Endothelial cell of umbilical vein (primary cell): ENCODE measurements at regions not wholly inside any gene's neighbourhood (a gene's known extent, or its start where the extent isn't known, plus 50 kb on each side); places are given as distances from the start of the nearest gene placed in this dataset.

Source experiments
- BruUV-seq: library from RNA; stranded (reverse); fragments of 400-500 nt; replicated peaks from 2 replicates; lab custom pipeline; 2021; lab: Mats Ljungman, UMichigan
- CTCF ChIA-PET: fragments of 300-600, 350-600 bp; sonication (Branson Sonifier 250); formaldehyde crosslinking; loops from one replicate; lab custom pipeline; 2021; ENCODE audit warnings: antibody characterized with exemption, inconsistent platforms; lab: Charles Lee
- POLR2A ChIA-PET: fragments of 300-600, 350-600 bp; sonication (Branson Sonifier 250); formaldehyde crosslinking; loops from one replicate; lab custom pipeline; 2021; ENCODE audit warnings: antibody characterized with exemption, inconsistent platforms; lab: Charles Lee
- DNase-seq: peaks from one replicate; pipeline ENCODE4 v3.0.0-alpha.2; 2011; ENCODE audit warnings: low read depth, low spot score
- FAIRE-seq: peaks from 2 replicates; lab custom pipeline; 2011; peaks lifted over from hg19 to GRCh38; lab: Jason Lieb, UNC
- H2AFZ ChIP-seq: 2 replicates; pipeline ENCODE4 v1.6.0; 2012; ENCODE audit warnings: low read depth, low read length, control low read depth, inconsistent platforms
- H3K27ac ChIP-seq: 2 replicates; pipeline ENCODE4 v1.5.1; 2011; ENCODE audit warnings: low read depth, mild to moderate bottlenecking, control low read depth, low read length, moderate library complexity; ENCODE audit not compliant: insufficient read depth
- H3K27me3 ChIP-seq, 2 experiments: 2 replicates each; pipeline versions ENCODE4 v1.6.0 to v1.6.1; 2011; ENCODE audit warnings: low read length in 2 of 2, mixed read lengths in 1 of 2; ENCODE audit not compliant: control insufficient read depth in 2 of 2, insufficient read depth in 2 of 2
- H3K36me3 ChIP-seq, 2 experiments: 2 replicates in 1 of 2; 3 replicates in 1 of 2; pipeline ENCODE4 v1.5.1; 2011; ENCODE audit warnings: low read length in 2 of 2, mild to moderate bottlenecking in 1 of 2, moderate library complexity in 1 of 2; ENCODE audit not compliant: control insufficient read depth in 2 of 2, insufficient read depth in 2 of 2; ENCODE audit errors: extremely low read depth in 1 of 2
- H3K4me1 ChIP-seq: 3 replicates; pipeline ENCODE4 v1.5.1; 2011; ENCODE audit warnings: mild to moderate bottlenecking, low read length; ENCODE audit not compliant: control insufficient read depth, insufficient read depth; ENCODE audit errors: extremely low read depth
- H3K4me2 ChIP-seq: 2 replicates; pipeline ENCODE4 v1.6.1; 2011; ENCODE audit warnings: low read length, control low read depth, mixed read lengths; ENCODE audit not compliant: insufficient read depth
- H3K4me3 ChIP-seq, 3 experiments: fragments of 200-600 bp in 1 of 3; sonication (generic), shearing (Covaris generic) in 1 of 3; replicated peaks in 1 of 3; 2 replicates each; pipeline ENCODE4 v1.5.1; 2011 to 2016; ENCODE audit warnings: control low read depth in 3 of 3, low read length in 3 of 3, mild to moderate bottlenecking in 2 of 3, inconsistent platforms in 1 of 3, low read depth in 1 of 3, moderate library complexity in 1 of 3; ENCODE audit not compliant: insufficient read depth in 1 of 3
- H3K79me2 ChIP-seq: 2 replicates; pipeline ENCODE4 v1.6.0; 2012; ENCODE audit warnings: low read length, inconsistent platforms; ENCODE audit not compliant: control insufficient read depth, insufficient read depth
- H3K9ac ChIP-seq: replicated peaks from 2 replicates; pipeline ENCODE3; 2011; ENCODE audit warnings: low read length, control low read depth; ENCODE audit not compliant: insufficient read depth; ENCODE audit errors: extremely low read depth
- H3K9me1 ChIP-seq: replicated peaks from 3 replicates; pipeline ENCODE4 v1.6.0; 2011; ENCODE audit warnings: mild to moderate bottlenecking, low read length; ENCODE audit not compliant: control insufficient read depth, insufficient read depth; ENCODE audit errors: extremely low read depth
- H3K9me3 ChIP-seq: replicated peaks from 2 replicates; pipeline ENCODE4 v1.5.1; 2012; ENCODE audit warnings: low read length, inconsistent platforms; ENCODE audit not compliant: control insufficient read depth, insufficient read depth
- H4K20me1 ChIP-seq: replicated peaks from 2 replicates; pipeline ENCODE3; 2011; ENCODE audit warnings: mild to moderate bottlenecking, low read length; ENCODE audit not compliant: control insufficient read depth, insufficient read depth; ENCODE audit errors: extremely low read depth
- EZH2 ChIP-seq: IDR thresholded peaks from 2 replicates; pipeline ENCODE4 v1.6.1; 2012; ENCODE audit warnings: borderline replicate concordance, low read depth, mild to moderate bottlenecking, moderate library complexity, low read length, inconsistent platforms; ENCODE audit not compliant: severe bottlenecking
- FOS ChIP-seq: IDR thresholded peaks from 2 replicates; pipeline ENCODE4 v1.6.1; 2011; ENCODE audit warnings: mild to moderate bottlenecking, low read length, moderate library complexity, borderline replicate concordance; ENCODE audit not compliant: insufficient read depth
- GATA2 ChIP-seq: IDR thresholded peaks from 2 replicates; pipeline ENCODE4 v1.7.0; 2011; ENCODE audit warnings: low read depth, mild to moderate bottlenecking, moderate library complexity, mixed read lengths, low read length; ENCODE audit not compliant: insufficient read length, insufficient read depth
- JUN ChIP-seq: IDR thresholded peaks from 2 replicates; pipeline ENCODE4 v1.6.1; 2011; ENCODE audit warnings: borderline replicate concordance, low read depth; ENCODE audit not compliant: insufficient read length, insufficient read depth
- MYC ChIP-seq: IDR thresholded peaks from one replicate; pipeline ENCODE4 v1.6.1; 2011; ENCODE audit warnings: mild to moderate bottlenecking, low read depth, low read length
- POLR2A ChIP-seq: IDR thresholded peaks from 2 replicates; pipeline ENCODE4 v1.6.1; 2012; ENCODE audit warnings: low read depth, mild to moderate bottlenecking, control low read depth, low read length
- POLR2AphosphoS5 ChIP-seq: IDR thresholded peaks from 2 replicates; pipeline ENCODE4 v1.6.1; 2012; ENCODE audit warnings: low read depth, mild to moderate bottlenecking, control low read depth, low read length, moderate library complexity; ENCODE audit not compliant: insufficient read depth
- dilution Hi-C: fragments of 300-500 bp; cut with MboI; formaldehyde crosslinking; loops from one replicate; pipeline ENCODE4 v1.15.0; 2019; ENCODE audit warnings: low sequenced_read_pairs; ENCODE audit not compliant: extremely low pct_ligation_motif_present
- intact Hi-C: fragments of 100-400 bp; cut with micrococcal nuclease; formaldehyde crosslinking; loops from one replicate; pipeline ENCODE4 v1.10.0; 2022
- TF ChIP-seq, protein P1 (sequence below), 2 donors: IDR thresholded peaks; 1 replicate in 1 of 2; 2 replicates in 1 of 2; pipeline ENCODE4 v1.5.1; 2011; ENCODE audit warnings: low read length in 2 of 2, mild to moderate bottlenecking in 2 of 2, moderate library complexity in 2 of 2, control low read depth in 1 of 2, inconsistent platforms in 1 of 2, low read depth in 1 of 2; ENCODE audit not compliant: insufficient read depth in 1 of 2; ENCODE audit errors: extremely low read depth in 1 of 2
- TF ChIP-seq, protein P2 (sequence below): IDR thresholded peaks from 2 replicates; pipeline ENCODE4 v1.6.1; 2011; ENCODE audit not compliant: insufficient read depth, insufficient read length

DNA sequence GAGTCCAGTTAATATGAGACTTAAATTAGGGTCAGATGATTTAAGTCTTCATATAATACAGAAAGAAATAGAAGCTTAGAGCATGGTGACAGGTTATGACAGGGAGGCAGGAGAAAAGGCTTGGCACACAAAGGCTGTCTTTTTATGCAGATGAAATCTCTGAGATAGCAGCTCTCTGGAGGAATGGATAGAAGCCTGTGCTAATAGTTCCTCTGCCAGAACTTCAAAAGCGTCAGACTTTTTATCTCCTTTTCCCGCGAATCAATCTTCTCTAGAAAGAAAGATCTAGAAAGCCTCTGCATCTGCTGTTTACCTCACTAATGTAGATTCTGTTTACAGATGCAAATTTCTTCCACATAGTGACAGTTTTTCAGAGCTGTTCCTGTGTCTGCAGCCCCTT lies 1106.2 kb downstream of the XPNPEP1 start:
- Histone ChIP-seq H3K9me3 (peaks cover 5% of the 10 kb centered on the region), H3K4me1 (no peaks in the 10 kb centered on the region), H4K20me1 (no peaks in the 10 kb centered on the region), H3K9me1 (no peaks in the 10 kb centered on the region), H3K4me2 (no peak overlapping the region), H3K27ac (no peak overlapping the region), H3K27me3 (no peaks in the 10 kb centered on the region), H2AFZ (no peak overlapping the region), H3K79me2 (no peaks in the 10 kb centered on the region), H3K9ac (no peak overlapping the region), H3K4me3 (no peak overlapping the region), H3K36me3 (no peaks in the 10 kb centered on the region)
- TF ChIP-seq MYC: no peak
- TF ChIP-seq GATA2: no peak
- no peak for TF ChIP-seq POLR2A
- TF ChIP-seq, protein P1, sequence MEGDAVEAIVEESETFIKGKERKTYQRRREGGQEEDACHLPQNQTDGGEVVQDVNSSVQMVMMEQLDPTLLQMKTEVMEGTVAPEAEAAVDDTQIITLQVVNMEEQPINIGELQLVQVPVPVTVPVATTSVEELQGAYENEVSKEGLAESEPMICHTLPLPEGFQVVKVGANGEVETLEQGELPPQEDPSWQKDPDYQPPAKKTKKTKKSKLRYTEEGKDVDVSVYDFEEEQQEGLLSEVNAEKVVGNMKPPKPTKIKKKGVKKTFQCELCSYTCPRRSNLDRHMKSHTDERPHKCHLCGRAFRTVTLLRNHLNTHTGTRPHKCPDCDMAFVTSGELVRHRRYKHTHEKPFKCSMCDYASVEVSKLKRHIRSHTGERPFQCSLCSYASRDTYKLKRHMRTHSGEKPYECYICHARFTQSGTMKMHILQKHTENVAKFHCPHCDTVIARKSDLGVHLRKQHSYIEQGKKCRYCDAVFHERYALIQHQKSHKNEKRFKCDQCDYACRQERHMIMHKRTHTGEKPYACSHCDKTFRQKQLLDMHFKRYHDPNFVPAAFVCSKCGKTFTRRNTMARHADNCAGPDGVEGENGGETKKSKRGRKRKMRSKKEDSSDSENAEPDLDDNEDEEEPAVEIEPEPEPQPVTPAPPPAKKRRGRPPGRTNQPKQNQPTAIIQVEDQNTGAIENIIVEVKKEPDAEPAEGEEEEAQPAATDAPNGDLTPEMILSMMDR (IDR thresholded peaks at IDR 0.05; ENCODE audit: extremely low read depth in 1 of 2, insufficient read depth in 1 of 2, low read depth in 1 of 2, low read length in 2 of 2): no peak
- TF ChIP-seq FOS: no peak
- no peak for TF ChIP-seq POLR2AphosphoS5
- TF ChIP-seq EZH2: no peak
- no peak for TF ChIP-seq JUN
- TF ChIP-seq, protein P2, sequence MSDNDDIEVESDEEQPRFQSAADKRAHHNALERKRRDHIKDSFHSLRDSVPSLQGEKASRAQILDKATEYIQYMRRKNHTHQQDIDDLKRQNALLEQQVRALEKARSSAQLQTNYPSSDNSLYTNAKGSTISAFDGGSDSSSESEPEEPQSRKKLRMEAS: no peak
- dilution Hi-C loops (no loop called here), intact Hi-C loops (no loop called here)
- POLR2A ChIA-PET: no interaction called here
- CTCF ChIA-PET: no interaction called here
- no peak for DNase-seq
- no TSS peak for BruUV-seq
- FAIRE-seq: no peak
